C4-2B (cell line): ENCODE measurements at regions not wholly inside any gene's neighbourhood (a gene's known extent, or its start where the extent isn't known, plus 50 kb on each side); places are given as distances from the start of the nearest gene placed in this dataset.

Experiments
- H3K27ac ChIP-seq: fragments of 450-650 bp; 2 replicates; pipeline ENCODE4 v1.5.1; 2017
- CTCF ChIP-seq: fragments of 450-650 bp; conservative IDR thresholded peaks from 2 replicates; pipeline ENCODE4 v1.5.1; 2017; ENCODE audit warnings: mild to moderate bottlenecking
- ZFX ChIP-seq: fragments of 450-650 bp; IDR thresholded peaks from 2 replicates; pipeline ENCODE4 v1.6.1; 2017

- no peak overlapping the region for H3K27ac ChIP-seq
- TF ChIP-seq ZFX: no peak
- no peak for TF ChIP-seq CTCF
Measured at GRCh38 chr6:14720411-14721102, 525.3 kb upstream of the JARID2 start.

- H3K27ac ChIP-seq: no peak overlapping the region
- TF ChIP-seq CTCF (no peak), ZFX (no peak)
Measured at GRCh38 chr6:14721103-14721758, 524.6 kb upstream of the JARID2 start.

GRCh38 chr6:14722001-14722562, 523.8 kb upstream of the JARID2 start:
- no peak overlapping the region for H3K27ac ChIP-seq
- TF ChIP-seq ZFX (no peak), CTCF (no peak)

DNA sequence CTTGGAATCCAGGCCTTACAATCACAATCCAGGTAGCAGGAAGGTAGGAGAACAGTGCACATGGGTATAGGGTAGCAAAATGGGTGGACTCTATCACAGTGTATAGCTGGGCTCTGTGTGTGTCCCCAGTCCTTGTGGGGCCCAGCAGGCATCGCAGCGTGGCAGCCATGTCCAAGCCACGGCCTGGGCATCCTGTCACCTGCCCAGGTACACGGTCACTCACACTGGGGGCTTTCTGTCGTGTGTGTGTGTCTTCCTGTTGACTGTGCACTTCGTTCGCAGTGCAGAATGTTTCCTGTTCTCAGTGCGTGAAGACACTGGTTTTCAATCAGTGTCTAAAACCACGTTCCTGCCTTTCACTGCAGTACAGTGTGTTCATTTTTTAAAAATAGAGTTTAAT, 523.2 kb upstream of the JARID2 start:
- no peak for TF ChIP-seq ZFX
- TF ChIP-seq CTCF: no peak
- no peak overlapping the region for H3K27ac ChIP-seq

- H3K27ac ChIP-seq: no peak overlapping the region
- no peak for TF ChIP-seq CTCF
- no peak for TF ChIP-seq ZFX
Measured at GRCh38 chr6:14723535-14724086, 522.3 kb upstream of the JARID2 start.

- TF ChIP-seq CTCF (no peak), ZFX (no peak)
- H3K27ac ChIP-seq: no peak overlapping the region
Measured at GRCh38 chr6:14724549-14724948, 521.3 kb upstream of the JARID2 start.
